HG03558 (cell line): ENCODE measurements at regions not wholly inside any gene's neighbourhood (a gene's known extent, or its start where the extent isn't known, plus 50 kb on each side); places are given as distances from the start of the nearest gene placed in this dataset.
"Not testable (repeated sequence)": the region's sequence is repeated elsewhere in the genome, so short reads cannot be mapped to it uniquely, and the experiment has no call there.

ENCODE experiments used
- ATAC-seq: cut with Tn5 transposase; IDR thresholded peaks from one replicate; pipeline ENCODE4 v1.9.1; 2021; ENCODE audit warnings: moderate number of reproducible peaks; ENCODE audit not compliant: unreplicated experiment; ENCODE audit errors: extremely low read depth

GRCh38 chr5:154653764-154654485, 101.3 kb upstream of the LARP1 start:
- ATAC-seq: no peak

GRCh38 chr5:154653418-154653763, 101.8 kb upstream of the LARP1 start:
- ATAC-seq: no peak

- no peak for ATAC-seq
Observed at GRCh38 chr5:154652746-154653417, 102.3 kb upstream of the LARP1 start.

- ATAC-seq: not testable (repeated sequence)
Observed at GRCh38 chr5:154651795-154652194, 103.4 kb upstream of the LARP1 start.

GRCh38 chr5:154648706-154649105, 106.5 kb upstream of the LARP1 start:
- ATAC-seq: no peak

- ATAC-seq: no peak
Observed at GRCh38 chr5:154648229-154648628, 106.9 kb upstream of the LARP1 start.

GRCh38 chr5:154647761-154648145, 107.4 kb upstream of the LARP1 start:
- ATAC-seq: no peak

GRCh38 chr5:154647114-154647760, 107.9 kb upstream of the LARP1 start:
- ATAC-seq: no peak

GRCh38 chr5:154646745-154647113, 108.4 kb upstream of the LARP1 start:
- no peak for ATAC-seq

- no peak for ATAC-seq
Observed at GRCh38 chr5:154644745-154645411, 110.3 kb upstream of the LARP1 start.

GRCh38 chr5:154642499-154643245, 112.5 kb upstream of the LARP1 start:
- no peak for ATAC-seq

- not testable (repeated sequence) for ATAC-seq
Observed at GRCh38 chr5:154640213-154640831, 114.9 kb upstream of the LARP1 start.

GRCh38 chr5:154636786-154637185, 118.4 kb upstream of the LARP1 start:
- ATAC-seq: not testable (repeated sequence)

GRCh38 chr5:154636271-154636670, 118.9 kb upstream of the LARP1 start:
- not testable (repeated sequence) for ATAC-seq

- ATAC-seq: not testable (repeated sequence)
Observed at GRCh38 chr5:154633744-154634143, 121.4 kb upstream of the LARP1 start.

GRCh38 chr5:154631141-154631540, 124.0 kb upstream of the LARP1 start:
- ATAC-seq: no peak

GRCh38 chr5:154630410-154630809, 124.8 kb upstream of the LARP1 start:
- ATAC-seq: no peak

- ATAC-seq: no peak
Observed at GRCh38 chr5:154628685-154629084, 126.5 kb upstream of the LARP1 start.

GRCh38 chr5:154627698-154628678, 127.2 kb upstream of the LARP1 start:
- no peak for ATAC-seq
